Vagina (tissue), 2 donors: ENCODE measurements at regions not wholly inside any gene's neighbourhood (a gene's known extent, or its start where the extent isn't known, plus 50 kb on each side); places are given as distances from the start of the nearest gene placed in this dataset.
"Not testable (repeated sequence)": the region's sequence is repeated elsewhere in the genome, so short reads cannot be mapped to it uniquely, and the experiment has no call there.

Experiments used
- POLR2A ChIP-seq, 2 donors: fragments of 450-650 bp; IDR thresholded peaks; one replicate each; pipeline ENCODE4 v1.6.1; 2017; ENCODE audit warnings: antibody characterized with exemption in 2 of 2, mild to moderate bottlenecking in 2 of 2, moderate library complexity in 2 of 2
- POLR2AphosphoS5 ChIP-seq, 2 donors: sonication (generic); formaldehyde crosslinking; IDR thresholded peaks; one replicate each; pipeline ENCODE4 v1.9.0; 2017; ENCODE audit warnings: antibody characterized with exemption in 2 of 2, mild to moderate bottlenecking in 2 of 2, low read depth in 1 of 2; ENCODE audit not compliant: insufficient read depth in 1 of 2
- TF ChIP-seq, protein P1 (sequence below), 3 experiments: fragments of 450-650 bp in 2 of 3; fragments of 200-600 bp in 1 of 3; sonication (generic) in 1 of 3; IDR thresholded peaks; one replicate each; pipeline ENCODE4 v1.5.1; 2017 to 2019; ENCODE audit warnings: antibody characterized with exemption in 3 of 3, mild to moderate bottlenecking in 2 of 3, moderate library complexity in 2 of 3

DNA sequence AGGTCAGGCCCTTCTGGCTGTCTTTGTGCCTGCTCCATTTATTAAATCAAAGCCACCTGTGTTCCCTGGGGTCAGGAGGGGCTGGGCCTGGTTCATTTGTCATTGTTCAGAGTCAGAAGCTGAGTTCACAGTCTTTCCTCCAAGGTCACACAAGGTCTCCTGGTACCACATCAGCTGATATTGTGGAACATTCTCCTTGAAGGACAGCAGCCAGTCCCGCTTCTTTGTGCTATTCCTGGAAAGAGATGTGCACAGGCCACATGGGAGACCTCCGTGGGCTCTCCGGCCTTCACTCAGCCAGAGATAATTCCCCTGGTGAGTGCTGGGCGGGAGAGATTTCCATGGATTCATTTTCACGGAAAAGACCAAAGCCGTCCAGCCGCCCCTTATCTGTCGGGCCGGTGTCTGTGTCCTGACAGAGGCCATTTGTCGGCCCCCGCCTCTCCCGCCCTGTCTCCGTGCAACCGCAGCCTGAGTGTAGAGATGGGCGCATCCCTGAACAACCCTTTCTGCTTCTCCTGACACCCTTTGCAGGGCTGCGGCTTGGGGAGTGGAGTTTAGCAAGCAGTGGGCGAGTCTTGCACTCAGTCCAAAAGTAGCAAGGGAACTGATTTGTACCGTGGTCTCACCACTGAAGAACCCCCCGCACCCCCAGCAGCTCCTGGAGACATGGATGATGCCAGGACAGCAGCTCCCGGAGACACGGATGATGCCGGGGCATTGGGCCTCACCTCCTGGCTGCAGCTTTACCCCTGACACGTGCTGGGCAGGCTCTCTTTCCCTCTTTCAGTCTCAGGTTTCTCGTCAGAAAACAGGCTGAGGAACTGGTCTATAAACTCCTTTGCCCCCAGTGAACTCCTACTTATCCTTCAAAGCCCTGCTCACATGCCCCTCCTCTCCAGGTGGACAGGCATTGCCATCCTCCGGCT is 198.4 kb downstream of the LAT start:
- TF ChIP-seq, protein P1, sequence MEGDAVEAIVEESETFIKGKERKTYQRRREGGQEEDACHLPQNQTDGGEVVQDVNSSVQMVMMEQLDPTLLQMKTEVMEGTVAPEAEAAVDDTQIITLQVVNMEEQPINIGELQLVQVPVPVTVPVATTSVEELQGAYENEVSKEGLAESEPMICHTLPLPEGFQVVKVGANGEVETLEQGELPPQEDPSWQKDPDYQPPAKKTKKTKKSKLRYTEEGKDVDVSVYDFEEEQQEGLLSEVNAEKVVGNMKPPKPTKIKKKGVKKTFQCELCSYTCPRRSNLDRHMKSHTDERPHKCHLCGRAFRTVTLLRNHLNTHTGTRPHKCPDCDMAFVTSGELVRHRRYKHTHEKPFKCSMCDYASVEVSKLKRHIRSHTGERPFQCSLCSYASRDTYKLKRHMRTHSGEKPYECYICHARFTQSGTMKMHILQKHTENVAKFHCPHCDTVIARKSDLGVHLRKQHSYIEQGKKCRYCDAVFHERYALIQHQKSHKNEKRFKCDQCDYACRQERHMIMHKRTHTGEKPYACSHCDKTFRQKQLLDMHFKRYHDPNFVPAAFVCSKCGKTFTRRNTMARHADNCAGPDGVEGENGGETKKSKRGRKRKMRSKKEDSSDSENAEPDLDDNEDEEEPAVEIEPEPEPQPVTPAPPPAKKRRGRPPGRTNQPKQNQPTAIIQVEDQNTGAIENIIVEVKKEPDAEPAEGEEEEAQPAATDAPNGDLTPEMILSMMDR (IDR thresholded peaks at IDR 0.05), result not testable (repeated sequence)
- not testable (repeated sequence) for TF ChIP-seq POLR2A (IDR thresholded peaks at IDR 0.05); POLR2AphosphoS5 (IDR thresholded peaks at IDR 0.05; ENCODE audit: insufficient read depth in 1 of 2, low read depth in 1 of 2)
